SKM-1 treated with dmso at 0.1 percent for 144 hours (cell line): ENCODE measurements at regions not wholly inside any gene's neighbourhood (a gene's known extent, or its start where the extent isn't known, plus 50 kb on each side); places are given as distances from the start of the nearest gene placed in this dataset.
"Not testable (repeated sequence)": the region's sequence is repeated elsewhere in the genome, so short reads cannot be mapped to it uniquely, and the experiment has no call there.

ENCODE experiments used
- DNase-seq: peaks from one replicate; lab custom pipeline; 2025; ENCODE audit not compliant: unreplicated experiment; lab: John Stamatoyannopoulos, UW

GRCh38 chr14:22492622-22493542 lies 96.1 kb downstream of the DAD1 start:
- no peak for DNase-seq

GRCh38 chr14:22491683-22492621 lies 97.1 kb downstream of the DAD1 start:
- DNase-seq = no peak

GRCh38 chr14:22491053-22491452 lies 98.0 kb downstream of the DAD1 start:
- DNase-seq = not testable (repeated sequence)

DNA sequence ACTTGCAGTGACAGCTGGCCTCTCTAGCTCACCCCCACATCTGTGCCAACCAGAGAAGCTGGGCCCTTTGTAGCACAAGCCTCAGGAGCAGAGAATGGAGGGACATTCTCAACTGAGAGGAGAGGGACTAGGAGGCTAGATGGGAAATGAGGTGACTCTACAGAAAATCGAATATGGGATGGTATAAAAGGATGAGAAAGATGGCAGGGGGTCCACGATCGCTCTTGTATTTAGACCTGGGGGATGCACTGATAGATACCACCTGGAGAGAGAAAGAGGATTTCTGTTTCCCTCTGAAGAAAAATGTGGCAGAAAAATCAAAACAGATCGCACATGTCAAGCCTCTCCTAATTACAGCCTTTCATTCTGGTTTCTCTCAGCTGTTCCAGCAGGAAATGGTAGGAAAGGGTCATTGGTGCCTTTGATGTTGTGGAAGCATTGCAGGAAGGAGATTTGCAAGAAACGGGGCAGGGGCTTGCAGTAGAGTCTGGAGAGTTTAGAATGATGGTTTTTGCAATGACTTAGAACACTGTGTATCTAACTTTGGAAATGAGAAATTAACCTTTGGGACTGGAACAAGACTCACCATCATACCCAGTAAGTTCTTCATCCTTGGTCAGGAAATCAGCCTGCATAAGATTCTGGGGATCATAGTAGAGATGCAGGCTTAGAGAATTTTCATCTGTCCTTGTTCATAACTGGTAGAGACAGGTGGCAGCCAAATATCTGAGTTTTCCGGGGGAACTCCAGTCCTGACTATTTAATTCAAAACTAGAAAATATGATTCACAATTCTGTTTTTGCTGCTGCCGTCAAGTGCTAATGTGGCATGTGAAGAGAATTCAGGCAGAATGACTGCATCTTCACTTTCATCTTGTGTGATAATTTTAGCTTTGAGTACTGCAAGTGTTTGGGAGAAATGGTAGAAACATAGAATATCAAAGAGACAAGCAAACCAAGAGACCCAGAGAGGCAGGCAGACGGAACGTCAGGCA lies 98.8 kb downstream of the DAD1 start:
- DNase-seq = no peak

GRCh38 chr14:22489244-22489545 lies 99.8 kb downstream of the DAD1 start:
- no peak for DNase-seq

DNA sequence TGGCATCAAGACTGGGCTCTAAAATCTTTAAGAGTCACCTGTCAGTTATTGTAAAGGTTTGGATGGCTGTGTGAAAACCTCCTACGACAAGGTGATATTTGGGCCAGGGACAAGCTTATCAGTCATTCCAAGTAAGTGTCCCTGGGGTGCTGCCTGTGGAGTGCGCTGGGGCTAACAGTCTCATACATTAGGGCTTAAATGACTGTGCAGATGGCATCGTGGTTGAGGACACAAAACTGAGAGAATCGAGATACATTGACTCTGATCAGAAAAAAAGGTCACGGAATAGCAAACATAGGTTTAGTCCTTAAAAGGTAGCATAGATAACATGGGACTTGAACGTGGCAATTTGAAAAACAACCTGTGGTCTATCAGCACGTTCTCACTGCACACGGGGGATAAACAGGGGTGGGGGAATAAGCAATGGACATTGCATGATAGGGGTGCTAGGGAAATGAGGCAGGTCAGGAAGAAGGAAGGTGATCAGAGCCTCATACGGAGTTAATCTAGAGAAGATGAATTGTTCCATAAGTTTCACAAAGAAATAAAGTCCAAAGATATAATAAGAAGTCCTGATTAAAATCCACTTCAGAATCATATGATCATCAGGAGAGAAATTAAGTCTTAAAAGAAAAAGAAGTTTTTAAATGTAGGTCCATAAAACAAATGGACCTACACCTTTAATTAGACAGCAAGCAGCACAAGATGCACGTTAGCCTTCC lies 100.3 kb downstream of the DAD1 start:
- DNase-seq = no peak

- no peak for DNase-seq
These were observed 101.1 kb downstream of the DAD1 start for GRCh38 chr14:22487941-22488340.

- DNase-seq = no peak
These were observed 101.6 kb downstream of the DAD1 start for GRCh38 chr14:22487401-22487800.

GRCh38 chr14:22486675-22487074 lies 102.3 kb downstream of the DAD1 start:
- DNase-seq = no peak

- no peak for DNase-seq
These were observed 103.4 kb downstream of the DAD1 start for GRCh38 chr14:22485649-22486048.

DNA sequence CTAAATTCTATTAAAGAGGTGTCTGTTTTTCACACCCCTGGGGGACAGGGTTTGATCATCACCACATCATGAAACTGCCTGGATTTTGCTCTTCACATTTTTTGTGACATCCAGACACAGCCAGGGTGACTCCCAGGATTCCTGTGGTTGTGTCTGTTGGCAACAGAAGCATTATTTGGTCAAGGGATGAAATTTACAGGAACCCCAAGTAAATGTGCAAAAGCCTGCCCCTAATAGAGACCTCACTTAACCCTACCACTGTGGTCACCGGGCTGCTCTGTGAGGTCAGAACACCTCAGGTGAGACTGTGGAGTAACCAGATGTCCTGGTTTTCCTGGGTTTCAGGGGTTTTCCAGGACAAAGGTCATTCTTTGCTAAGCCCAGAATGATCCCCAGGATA lies 103.8 kb downstream of the DAD1 start:
- no peak for DNase-seq

DNA sequence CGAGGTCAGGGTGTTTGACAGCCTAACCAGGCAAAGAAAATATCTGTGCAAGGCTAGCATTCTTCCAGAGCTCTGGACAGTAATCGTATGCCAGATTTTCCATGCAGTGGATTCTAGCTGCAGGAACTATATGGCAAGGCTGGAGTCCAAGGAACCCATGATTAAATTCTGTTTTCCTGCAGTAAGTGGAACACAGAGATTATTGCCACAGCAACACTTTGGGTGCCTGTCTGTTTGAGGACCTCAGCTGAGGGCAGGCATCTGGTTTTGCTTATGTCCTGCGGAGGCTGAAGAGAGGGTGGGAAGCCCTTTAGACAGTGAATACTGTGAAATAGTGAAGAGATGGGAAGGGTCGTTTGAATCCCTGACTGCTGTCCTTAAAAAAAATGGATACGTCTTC lies 104.4 kb downstream of the DAD1 start:
- no peak for DNase-seq

DNA sequence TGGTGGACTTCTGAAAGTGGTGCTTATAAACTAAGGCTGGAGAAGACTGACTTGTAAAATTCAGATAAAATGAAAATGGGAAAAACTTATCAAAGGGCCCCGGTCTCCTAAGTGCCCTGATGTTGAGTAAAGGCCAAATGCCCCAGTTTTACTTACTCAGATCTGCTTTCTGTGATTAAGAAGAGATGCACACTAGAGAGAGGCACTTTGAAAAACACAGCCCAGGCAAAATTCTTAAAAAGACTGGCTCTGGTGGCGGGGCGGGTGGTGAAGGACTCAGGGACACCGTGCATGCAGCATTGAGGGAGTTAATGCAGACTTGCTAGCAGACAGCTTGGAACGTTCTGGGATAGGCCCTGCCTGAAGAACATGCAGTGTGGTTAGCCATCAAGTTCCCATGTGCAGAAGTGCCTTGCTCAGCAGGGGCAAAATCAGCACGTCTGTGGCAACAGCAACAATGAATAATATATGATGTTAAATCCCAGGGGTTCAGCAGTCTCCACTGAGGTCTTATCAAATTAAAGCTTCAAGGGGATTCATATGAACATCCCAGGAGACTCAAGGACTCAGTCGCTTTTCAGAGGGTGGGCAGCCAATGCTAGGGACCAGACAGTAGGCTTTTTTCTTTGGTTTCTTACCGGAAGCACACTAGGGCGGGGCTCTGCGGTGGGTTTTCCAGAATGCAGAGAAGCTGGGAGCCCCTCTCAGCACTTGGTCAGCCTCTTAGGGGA lies 105.0 kb downstream of the DAD1 start:
- DNase-seq = no peak

DNA sequence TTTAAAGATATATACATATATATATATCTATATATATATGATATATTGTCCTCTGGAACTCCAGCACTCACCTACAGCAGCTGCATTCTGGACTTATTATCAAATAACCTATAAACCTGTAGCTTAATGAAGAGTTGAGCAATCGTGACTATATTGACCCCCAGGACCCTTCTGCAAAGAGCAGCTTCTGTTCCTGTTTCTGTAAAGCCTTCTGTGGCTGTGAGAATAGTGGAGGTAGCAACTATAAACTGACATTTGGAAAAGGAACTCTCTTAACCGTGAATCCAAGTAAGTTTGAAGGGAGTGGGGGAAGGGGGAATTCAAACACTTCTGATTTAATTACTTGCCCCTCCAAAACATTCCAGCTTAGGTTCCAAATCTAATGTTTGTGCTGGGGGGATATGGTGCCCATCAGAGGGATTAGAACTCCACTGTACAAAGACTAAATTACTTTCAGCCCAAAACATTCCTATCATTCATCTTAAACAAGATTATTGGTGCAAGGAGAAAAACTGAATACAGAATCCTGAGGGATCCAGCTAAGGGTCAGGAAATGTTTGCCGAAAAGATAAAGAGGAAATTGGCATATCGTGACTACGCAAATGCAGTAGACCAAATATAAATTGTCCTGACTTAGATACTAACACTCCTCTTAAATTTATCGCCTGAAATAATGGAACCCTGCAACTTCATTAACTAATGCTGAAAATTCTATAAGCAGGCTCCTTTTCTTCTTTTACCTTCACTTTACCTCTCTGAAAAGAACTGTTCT lies 106.1 kb downstream of the DAD1 start:
- DNase-seq = no peak

GRCh38 chr14:22482085-22482694 lies 106.8 kb downstream of the DAD1 start:
- no peak for DNase-seq

DNA sequence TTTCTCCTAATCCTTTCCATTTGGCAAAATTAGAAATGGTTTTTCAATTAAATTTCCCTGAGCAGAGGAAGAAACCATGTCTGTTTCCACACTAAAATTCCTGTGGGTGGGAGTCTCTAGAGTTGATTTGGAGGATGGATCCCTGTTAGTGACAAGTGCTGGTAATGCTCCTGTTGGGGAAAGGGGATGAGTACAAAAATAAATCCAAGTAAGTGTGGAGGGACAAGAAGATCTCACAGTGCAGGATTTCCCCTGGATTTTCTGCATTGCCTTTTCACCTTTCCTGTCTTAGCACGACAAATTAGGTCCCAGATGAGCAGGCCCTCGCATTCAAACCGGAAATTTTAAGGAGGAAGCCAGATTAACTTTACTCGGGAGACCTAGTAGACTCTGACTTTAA lies 107.5 kb downstream of the DAD1 start:
- no peak for DNase-seq

- DNase-seq = no peak
These were observed 109.1 kb downstream of the DAD1 start for GRCh38 chr14:22479776-22480464.

GRCh38 chr14:22479132-22479531 lies 109.9 kb downstream of the DAD1 start:
- no peak for DNase-seq
